GM20000 (cell line): ENCODE measurements at regions not wholly inside any gene's neighbourhood (a gene's known extent, or its start where the extent isn't known, plus 50 kb on each side); places are given as distances from the start of the nearest gene placed in this dataset.
"Not testable (repeated sequence)": the region's sequence is repeated elsewhere in the genome, so short reads cannot be mapped to it uniquely, and the experiment has no call there.

ENCODE experiments used
- DNase-seq: peaks from one replicate; pipeline ENCODE4 v3.0.0; 2012; ENCODE audit warnings: low spot score
- CTCF ChIP-seq: IDR thresholded peaks from 2 replicates; pipeline ENCODE4 v1.5.1; 2012; ENCODE audit warnings: mild to moderate bottlenecking, control low read depth; ENCODE audit errors: extremely low read depth, missing control alignments

- DNase-seq, result no peak
- TF ChIP-seq CTCF, result no peak
These were observed 252.8 kb downstream of the FOXD2 start for GRCh38 chr1:47690341-47691250.

GRCh38 chr1:47691293-47691692 is 253.4 kb downstream of the FOXD2 start:
- DNase-seq, result not testable (repeated sequence)

GRCh38 chr1:47692196-47692595 is 254.4 kb downstream of the FOXD2 start:
- TF ChIP-seq CTCF, result no peak
- no peak for DNase-seq

- DNase-seq, result no peak
- TF ChIP-seq CTCF, result no peak
These were observed 255.3 kb downstream of the FOXD2 start for GRCh38 chr1:47693115-47693514.

- DNase-seq, result no peak
- no peak for TF ChIP-seq CTCF
These were observed 256.4 kb downstream of the FOXD2 start for GRCh38 chr1:47694011-47694890.

GRCh38 chr1:47696404-47696736 is 258.5 kb downstream of the FOXD2 start:
- TF ChIP-seq CTCF, result no peak
- DNase-seq, result no peak

- no peak for DNase-seq
- TF ChIP-seq CTCF, result no peak
These were observed 259.0 kb downstream of the FOXD2 start for GRCh38 chr1:47696737-47697441.
